COR-L47 (cell line): ENCODE measurements at regions not wholly inside any gene's neighbourhood (a gene's known extent, or its start where the extent isn't known, plus 50 kb on each side); places are given as distances from the start of the nearest gene placed in this dataset.
A peak's percentile ranks its signal among the peaks of the same experiment; 100 is the strongest.

Experiments used
- DNase-seq: peaks from one replicate; lab custom pipeline; 2025; lab: John Stamatoyannopoulos, UW

- DNase-seq, result no peak
Measured at GRCh38 chr4:181618896-181619295, 624.3 kb upstream of the TENM3 start.

- no peak for DNase-seq
Measured at GRCh38 chr4:181619651-181620050, 623.6 kb upstream of the TENM3 start.

GRCh38 chr4:181637186-181638105, 605.8 kb upstream of the TENM3 start:
- no peak for DNase-seq

DNA sequence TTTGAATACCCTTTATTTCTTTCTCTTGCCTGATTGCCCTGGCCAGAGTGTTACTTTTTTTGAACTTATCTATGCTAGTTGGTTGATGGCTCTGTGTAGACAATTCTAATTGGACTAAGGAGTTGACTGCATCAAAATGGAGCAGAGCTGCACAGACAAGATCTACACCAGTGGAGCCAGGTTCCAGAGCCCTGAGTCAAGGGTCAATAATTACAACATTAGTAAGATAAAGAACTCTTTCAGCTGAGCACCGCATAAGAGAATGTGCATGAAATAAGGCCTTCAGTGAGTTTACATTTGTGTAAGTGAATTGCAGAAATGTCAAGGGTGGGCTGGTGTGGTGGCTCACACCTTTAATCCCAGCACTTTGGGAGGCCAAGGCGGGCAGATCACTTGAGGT, 599.7 kb upstream of the TENM3 start:
- no peak for DNase-seq

- peak; percentile 22 for DNase-seq
Measured at GRCh38 chr4:181645489-181645888, 597.7 kb upstream of the TENM3 start.

DNA sequence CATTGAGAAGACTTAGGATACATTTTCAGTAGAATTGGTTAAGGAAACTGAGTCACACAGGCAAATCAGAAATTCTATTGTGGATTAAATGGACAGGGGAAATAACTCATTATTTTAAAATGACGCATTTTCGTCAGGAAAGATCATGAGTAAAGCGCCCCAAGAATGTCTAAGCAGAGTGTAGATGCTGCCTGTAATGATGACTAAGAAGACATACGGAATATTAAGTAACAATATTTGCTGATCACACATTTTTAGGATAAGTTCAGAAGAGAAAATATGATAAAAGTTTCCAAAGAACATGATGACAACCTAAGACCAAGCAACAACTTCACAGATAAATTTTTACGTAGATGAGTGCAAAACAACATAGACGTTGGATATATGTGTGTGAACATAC, 596.3 kb upstream of the TENM3 start:
- DNase-seq, result no peak

GRCh38 chr4:181647396-181648147, 595.6 kb upstream of the TENM3 start:
- no peak for DNase-seq

DNA sequence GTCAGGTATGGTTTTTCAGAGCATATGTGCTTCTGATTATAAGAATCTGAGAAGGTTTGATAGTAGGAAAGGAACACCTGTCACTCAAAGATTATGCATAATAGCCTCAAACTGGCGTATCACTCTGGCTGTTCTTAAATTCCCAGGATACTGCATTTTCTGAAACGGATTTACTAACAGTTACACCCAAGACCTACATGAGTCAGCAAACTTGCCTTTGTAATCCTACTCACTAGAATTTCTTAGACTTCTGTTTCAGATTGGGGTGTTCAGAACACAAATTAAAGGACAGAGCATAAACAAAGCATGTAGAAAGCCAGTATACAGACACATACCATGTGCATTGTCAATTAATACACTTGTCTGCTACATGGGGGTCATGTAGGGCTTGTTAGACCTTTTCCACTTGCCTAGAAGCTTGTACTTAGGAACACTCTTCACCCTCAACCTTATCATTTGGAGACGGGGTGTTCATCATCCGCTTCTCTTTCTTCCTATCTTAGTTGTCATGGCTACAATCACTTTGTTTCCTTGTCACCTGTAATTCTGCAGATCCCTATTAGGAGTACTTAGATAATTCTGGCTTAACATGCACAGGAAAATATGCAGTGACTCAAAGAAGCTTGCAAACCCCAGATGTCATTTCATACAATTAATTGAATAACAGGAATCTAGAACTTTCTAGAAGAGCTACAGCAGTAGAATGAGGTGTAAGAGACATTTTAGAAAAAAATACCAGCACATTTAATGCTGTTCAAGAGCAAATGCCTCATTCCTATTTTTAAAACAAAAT, 593.0 kb upstream of the TENM3 start:
- DNase-seq, result no peak

- no peak for DNase-seq
Measured at GRCh38 chr4:181656748-181657147, 586.5 kb upstream of the TENM3 start.

DNA sequence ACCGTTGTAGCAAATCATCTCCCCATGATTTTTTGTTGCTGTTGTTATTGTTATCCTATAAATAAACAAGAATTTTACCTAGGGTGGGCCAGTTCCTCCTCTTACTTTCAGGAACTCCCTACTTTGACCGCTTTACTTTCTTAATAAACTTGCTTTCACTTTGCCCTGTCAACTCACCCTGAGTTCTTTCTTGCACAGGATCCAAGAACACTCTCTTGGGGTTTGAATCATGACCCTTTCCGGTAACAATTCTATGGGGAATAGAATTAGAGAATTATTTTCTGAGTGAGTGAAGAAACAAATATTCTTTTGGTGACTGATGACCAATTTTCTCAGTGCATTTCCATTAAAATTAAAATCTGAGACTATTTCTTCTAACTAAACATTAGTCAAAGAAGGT, 584.0 kb upstream of the TENM3 start:
- DNase-seq, result no peak

DNA sequence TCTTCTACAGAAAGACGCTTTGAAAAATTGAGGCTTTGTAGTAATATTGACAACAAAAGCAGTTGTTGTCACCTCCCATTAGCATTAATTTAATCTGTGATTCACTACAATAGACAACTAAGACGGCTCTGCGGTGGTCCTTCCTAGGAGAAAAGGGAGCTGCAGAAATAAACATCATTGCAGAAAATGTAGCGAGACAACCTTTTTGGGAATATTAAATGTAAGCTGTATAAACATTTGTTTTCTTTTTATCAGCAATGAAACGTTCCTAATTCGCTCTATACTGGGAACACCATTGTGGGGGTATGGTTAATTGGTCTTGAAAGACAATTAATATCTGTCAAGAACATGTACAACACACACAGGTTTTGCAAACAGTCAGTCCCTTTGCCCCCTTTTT, 583.3 kb upstream of the TENM3 start:
- DNase-seq, result peak; percentile 87

DNA sequence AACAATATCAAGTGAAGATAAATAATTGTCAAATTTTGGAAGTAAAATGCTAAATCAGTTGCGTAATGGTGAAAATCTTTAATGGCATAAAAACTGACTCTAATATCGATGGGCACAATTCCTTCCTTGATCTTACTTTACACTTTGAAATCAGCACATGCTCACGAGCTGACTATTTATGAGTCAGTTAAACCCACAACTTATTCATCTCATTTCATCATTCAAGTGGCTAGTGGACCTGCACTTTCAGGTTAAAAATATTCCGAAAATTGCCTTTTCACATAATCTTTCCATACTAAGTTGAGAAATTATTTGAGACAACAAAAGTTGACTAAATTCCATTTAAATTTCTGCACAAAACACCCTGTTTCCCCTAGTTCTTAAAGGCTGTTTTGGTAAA, 582.1 kb upstream of the TENM3 start:
- DNase-seq, result no peak

DNA sequence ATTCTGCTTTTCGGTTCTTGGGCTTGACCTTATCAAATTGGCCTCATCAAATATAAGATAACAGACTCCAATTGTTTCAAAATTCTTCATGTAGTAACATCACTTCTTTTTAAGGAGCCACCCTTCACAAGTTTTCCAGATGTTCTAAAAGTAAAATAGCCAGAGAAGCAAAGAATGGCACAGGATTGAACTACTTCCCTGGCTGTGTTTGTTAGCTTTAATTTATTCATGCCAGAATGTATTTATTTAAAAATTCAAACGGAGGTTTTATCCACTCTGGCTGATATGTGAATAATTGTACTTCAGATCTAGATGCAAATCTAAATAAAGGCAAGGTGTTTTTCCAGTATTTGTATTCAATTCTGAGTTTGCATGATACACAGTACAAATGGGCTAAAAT, 581.3 kb upstream of the TENM3 start:
- no peak for DNase-seq

DNA sequence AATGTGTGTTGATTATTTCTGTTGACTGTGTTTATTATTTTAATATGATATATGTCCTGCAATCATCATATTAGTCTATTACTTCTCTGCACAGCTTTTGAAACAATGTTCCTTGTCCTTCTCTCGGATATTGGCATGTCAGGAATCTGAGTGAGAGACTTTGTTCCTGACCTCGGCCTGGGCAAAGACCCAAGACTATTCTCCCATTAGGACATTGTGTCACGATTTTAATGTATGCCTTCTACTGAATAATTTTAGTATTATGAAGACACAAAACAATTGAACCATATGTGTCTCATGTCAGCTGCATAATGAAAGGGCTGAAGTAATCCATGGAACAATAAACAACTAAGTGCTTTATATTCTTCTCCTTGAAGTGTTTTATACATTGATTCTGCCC, 580.8 kb upstream of the TENM3 start:
- no peak for DNase-seq

GRCh38 chr4:181670506-181670905, 572.7 kb upstream of the TENM3 start:
- DNase-seq, result no peak

DNA sequence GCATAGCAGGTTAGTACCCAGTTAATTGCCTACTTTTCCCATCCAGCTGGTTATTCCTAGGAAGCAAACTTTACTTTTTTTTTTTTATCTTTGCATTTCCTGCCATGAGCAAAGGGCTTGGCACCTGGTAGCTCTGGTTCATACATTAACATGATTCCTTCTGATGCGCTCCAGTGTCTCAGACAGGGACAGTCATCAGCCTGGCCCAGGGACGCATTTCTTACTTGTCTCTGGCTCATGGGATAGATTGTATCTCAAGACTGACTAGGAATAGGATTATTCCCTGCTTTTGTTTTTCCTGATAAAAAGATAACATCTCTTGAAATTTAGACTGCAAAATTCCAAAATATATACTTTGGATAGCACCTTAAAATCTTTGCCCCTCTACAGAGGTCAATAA, 571.5 kb upstream of the TENM3 start:
- DNase-seq, result no peak

DNA sequence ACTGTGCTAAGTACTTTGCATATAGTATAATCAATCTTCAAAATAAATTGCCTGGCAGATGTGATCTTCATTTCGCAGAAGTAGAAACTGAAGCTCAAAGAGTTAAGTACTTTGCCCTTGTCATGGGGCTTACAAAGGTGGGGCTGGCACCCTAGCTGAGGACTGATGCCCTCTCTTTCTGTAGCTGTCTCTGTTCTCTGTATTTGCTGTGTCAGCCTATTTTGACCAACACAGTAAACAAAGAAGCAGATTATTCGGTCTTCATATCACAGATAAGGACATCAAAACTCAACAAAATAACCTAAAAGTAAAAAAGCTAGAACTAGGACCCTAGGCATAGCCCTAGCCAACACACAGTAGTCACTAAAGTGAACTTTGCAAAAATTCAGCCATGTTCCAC, 570.5 kb upstream of the TENM3 start:
- DNase-seq, result no peak

GRCh38 chr4:181674315-181674875, 568.8 kb upstream of the TENM3 start:
- DNase-seq, result no peak

DNA sequence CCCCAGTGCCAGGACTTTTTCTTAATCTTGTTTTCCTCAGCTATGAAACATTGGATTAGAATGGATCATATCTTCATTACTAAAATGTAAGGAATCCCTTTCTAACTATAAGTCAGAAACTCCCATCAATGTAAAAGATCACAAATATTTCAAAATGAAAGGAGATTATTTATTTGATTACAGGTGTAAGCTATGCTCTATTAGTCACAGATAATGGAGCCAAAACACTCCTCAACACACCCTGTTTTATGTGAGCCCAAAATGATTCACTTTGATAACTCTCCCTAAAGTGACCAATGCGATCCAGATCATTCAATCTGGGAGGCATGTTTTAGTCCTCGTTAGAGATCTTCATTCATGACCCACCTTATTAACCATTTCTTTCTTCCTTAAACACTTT, 566.7 kb upstream of the TENM3 start:
- DNase-seq, result no peak

GRCh38 chr4:181677201-181677600, 566.0 kb upstream of the TENM3 start:
- DNase-seq, result no peak

DNA sequence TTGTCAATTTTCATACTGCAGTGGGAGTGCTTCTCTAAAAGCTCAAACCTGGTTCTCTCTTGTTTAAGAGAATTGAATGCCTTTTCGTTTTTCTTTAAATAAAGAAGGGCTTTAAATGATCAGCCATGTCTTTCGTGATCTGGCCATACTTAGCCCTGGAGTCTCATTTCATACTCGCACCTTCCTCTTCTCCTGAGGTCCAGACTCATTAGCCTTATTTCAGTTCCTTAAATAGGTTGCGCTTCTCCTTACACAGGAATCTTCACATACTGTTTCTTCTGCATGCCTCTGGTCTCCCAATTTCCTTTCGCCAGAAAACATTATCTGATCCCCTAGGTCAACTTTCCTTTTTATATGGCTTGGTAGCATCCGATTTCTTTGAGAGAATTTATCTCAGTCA, 565.6 kb upstream of the TENM3 start:
- no peak for DNase-seq

DNA sequence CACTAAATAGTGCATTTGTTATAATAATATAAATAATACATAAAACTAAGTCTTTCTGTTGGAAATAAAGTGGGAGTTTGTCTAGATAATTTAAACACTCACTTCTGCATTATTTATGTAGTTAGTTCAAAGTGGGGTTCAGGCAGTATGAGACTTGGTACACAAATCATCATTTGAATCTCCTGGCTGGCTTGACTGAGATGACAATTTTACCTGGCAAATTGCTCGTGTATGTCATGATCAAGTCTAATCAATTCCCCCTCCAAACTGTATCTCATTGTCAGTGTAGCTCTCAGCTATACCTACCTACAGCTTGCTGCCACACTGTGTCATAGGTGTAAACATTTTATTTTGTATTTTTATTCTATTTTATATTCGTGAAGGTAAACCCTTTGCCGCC, 563.4 kb upstream of the TENM3 start:
- no peak for DNase-seq
